LoVo (cell line): ENCODE measurements at regions not wholly inside any gene's neighbourhood (a gene's known extent, or its start where the extent isn't known, plus 50 kb on each side); places are given as distances from the start of the nearest gene placed in this dataset.
A peak's percentile ranks its signal among the peaks of the same experiment; 100 is the strongest.

Experiments
- DNase-seq: peaks from one replicate; pipeline ENCODE4 v3.0.0-alpha.2; 2016; ENCODE audit warnings: low spot score

GRCh38 chr12:58795825-58796224, 124.5 kb downstream of the LRIG3 start:
- no peak for DNase-seq

GRCh38 chr12:58801986-58802385, 118.3 kb downstream of the LRIG3 start:
- DNase-seq, result no peak

GRCh38 chr12:58803908-58804307, 116.4 kb downstream of the LRIG3 start:
- no peak for DNase-seq

- peak; percentile 37 for DNase-seq
Observed at GRCh38 chr12:58804749-58805148, 115.6 kb downstream of the LRIG3 start.

- DNase-seq, result no peak
Observed at GRCh38 chr12:58809064-58809607, 111.2 kb downstream of the LRIG3 start.

GRCh38 chr12:58811346-58811745, 109.0 kb downstream of the LRIG3 start:
- DNase-seq, result no peak

GRCh38 chr12:58812214-58812613, 108.1 kb downstream of the LRIG3 start:
- no peak for DNase-seq

- DNase-seq, result no peak
Observed at GRCh38 chr12:58814036-58814435, 106.3 kb downstream of the LRIG3 start.

- DNase-seq, result no peak
Observed at GRCh38 chr12:58815235-58815634, 105.1 kb downstream of the LRIG3 start.

- no peak for DNase-seq
Observed at GRCh38 chr12:58818546-58818945, 101.8 kb downstream of the LRIG3 start.

GRCh38 chr12:58819345-58819744, 101.0 kb downstream of the LRIG3 start:
- no peak for DNase-seq

- no peak for DNase-seq
Observed at GRCh38 chr12:58819985-58820384, 100.3 kb downstream of the LRIG3 start.
